ENCODE measurements at regions not wholly inside any gene's neighbourhood (a gene's known extent, or its start where the extent isn't known, plus 50 kb on each side); places are given as distances from the start of the nearest gene placed in this dataset.
"Not testable (repeated sequence)": the region's sequence is repeated elsewhere in the genome, so short reads cannot be mapped to it uniquely, and the experiment has no call there.

GRCh38 chr6:93833326-93833725 lies 414.0 kb upstream of the EPHA7 start:
- not testable (repeated sequence) for TF ChIP-seq CTCF (IDR thresholded peaks at IDR 0.05; ENCODE audit: poor library complexity); EZH2phosphoT487 (IDR thresholded peaks at IDR 0.05; ENCODE audit: low read depth, severe bottlenecking, unreplicated experiment)
